ENCODE measurements at regions not wholly inside any gene's neighbourhood (a gene's known extent, or its start where the extent isn't known, plus 50 kb on each side); places are given as distances from the start of the nearest gene placed in this dataset.

- TF ChIP-seq CHD7 (IDR thresholded peaks at IDR 0.05; ENCODE audit: insufficient replicate concordance, low read length) = no peak
These were observed 1226.6 kb upstream of the ADGRL3 start (continued) for GRCh38 chr4:59973492-59973891.
